CD14-positive monocyte (primary cell): ENCODE measurements at regions not wholly inside any gene's neighbourhood (a gene's known extent, or its start where the extent isn't known, plus 50 kb on each side); places are given as distances from the start of the nearest gene placed in this dataset.

Experiments
- DNase-seq, 3 donors: peaks; one replicate each; pipeline ENCODE4 v3.0.0-alpha.2; 2011 to 2022
- H2AFZ ChIP-seq: 2 replicates; pipeline ENCODE4 v1.6.0; 2012; ENCODE audit warnings: mild to moderate bottlenecking, low read depth, low read length, inconsistent platforms; ENCODE audit not compliant: insufficient read depth, poor library complexity, severe bottlenecking
- H3K27ac ChIP-seq, 2 donors: 1 replicate in 1 of 2; 2 replicates in 1 of 2; pipeline ENCODE4 v1.5.1; 2012 to 2013; ENCODE audit warnings: low read length in 2 of 2, control low read depth in 1 of 2, inconsistent platforms in 1 of 2, low read depth in 1 of 2, mild to moderate bottlenecking in 1 of 2
- H3K27me3 ChIP-seq, 2 donors: one replicate each; pipeline versions ENCODE4 v1.6.0 to v1.6.1; 2011 to 2013; ENCODE audit warnings: low read length in 2 of 2; ENCODE audit not compliant: control insufficient read depth in 2 of 2, insufficient read depth in 2 of 2
- H3K36me3 ChIP-seq, 2 donors: replicated peaks in 1 of 2; 1 replicate in 1 of 2; 2 replicates in 1 of 2; pipeline versions ENCODE4 v1.5.1 to v1.6.1; 2012 to 2013; ENCODE audit warnings: low read length in 2 of 2, control low read depth in 1 of 2, inconsistent platforms in 1 of 2, mild to moderate bottlenecking in 1 of 2; ENCODE audit not compliant: insufficient read depth in 2 of 2, control insufficient read depth in 1 of 2
- H3K4me1 ChIP-seq, 2 donors: 1 replicate in 1 of 2; 2 replicates in 1 of 2; pipeline versions ENCODE4 v1.5.1 to v1.6.1; 2012 to 2013; ENCODE audit warnings: low read length in 2 of 2, control low read depth in 1 of 2, inconsistent platforms in 1 of 2, mild to moderate bottlenecking in 1 of 2, moderate library complexity in 1 of 2; ENCODE audit not compliant: insufficient read depth in 2 of 2, control insufficient read depth in 1 of 2
- H3K4me2 ChIP-seq: replicated peaks from 2 replicates; pipeline ENCODE3; 2012; ENCODE audit warnings: low read length, moderate library complexity, mild to moderate bottlenecking; ENCODE audit not compliant: poor library complexity, severe bottlenecking; ENCODE audit errors: extremely low read depth
- H3K4me3 ChIP-seq, 3 experiments: fragments of 200-600 bp in 1 of 3; sonication (generic) in 1 of 3; replicated peaks in 1 of 3; 1 replicate in 2 of 3; 2 replicates in 1 of 3; pipeline ENCODE4 v1.5.1; 2011 to 2013; ENCODE audit warnings: low read length in 3 of 3, mild to moderate bottlenecking in 3 of 3, control low read depth in 2 of 3, low read depth in 2 of 3, inconsistent platforms in 1 of 3, moderate library complexity in 1 of 3
- H3K79me2 ChIP-seq: 2 replicates; pipeline ENCODE4 v1.6.0; 2012; ENCODE audit warnings: mild to moderate bottlenecking, control low read depth, inconsistent platforms, low read length, moderate library complexity; ENCODE audit not compliant: insufficient read depth
- H3K9ac ChIP-seq: 2 replicates; pipeline ENCODE4 v1.6.0; 2017; ENCODE audit warnings: low read length, mild to moderate bottlenecking; ENCODE audit not compliant: insufficient read depth, poor library complexity, severe bottlenecking
- H3K9me3 ChIP-seq, 2 donors: replicated peaks in 1 of 2; 1 replicate in 1 of 2; 2 replicates in 1 of 2; pipeline versions ENCODE4 v1.5.1 to v1.6.1; 2012 to 2013; ENCODE audit warnings: low read length in 2 of 2, control low read depth in 1 of 2; ENCODE audit not compliant: control insufficient read depth in 1 of 2, insufficient read depth in 1 of 2
- H4K20me1 ChIP-seq: 2 replicates; pipeline ENCODE4 v1.6.0; 2012; ENCODE audit warnings: mild to moderate bottlenecking, low read length, control low read depth, moderate library complexity; ENCODE audit not compliant: insufficient read depth
- H3K27ac Mint-ChIP-seq, 7 donors: one replicate each; pipeline ENCODE4 v1.8.0; 2020; ENCODE audit warnings: mild to moderate bottlenecking in 7 of 7, mixed read lengths in 7 of 7, moderate library complexity in 6 of 7, inconsistent platforms in 2 of 7
- H3K27me3 Mint-ChIP-seq, 3 donors: one replicate each; pipeline ENCODE4 v1.8.0; 2021 to 2022; ENCODE audit warnings: low read depth in 3 of 3, mild to moderate bottlenecking in 3 of 3, mixed read lengths in 3 of 3, moderate library complexity in 3 of 3, inconsistent platforms in 1 of 3
- H3K36me3 Mint-ChIP-seq, 2 donors: one replicate each; pipeline ENCODE4 v1.8.0; 2020; ENCODE audit warnings: mixed read lengths in 2 of 2, inconsistent platforms in 1 of 2, mild to moderate bottlenecking in 1 of 2
- H3K4me1 Mint-ChIP-seq: one replicate; pipeline ENCODE4 v1.8.0; 2020; ENCODE audit warnings: mild to moderate bottlenecking, mixed read lengths
- H3K4me3 Mint-ChIP-seq, 2 donors: one replicate each; pipeline ENCODE4 v1.8.0; 2020; ENCODE audit warnings: mild to moderate bottlenecking in 2 of 2, mixed read lengths in 2 of 2, moderate library complexity in 1 of 2
- H3K9me3 Mint-ChIP-seq, 7 donors: one replicate each; pipeline ENCODE4 v1.8.0; 2020 to 2022; ENCODE audit warnings: mixed read lengths in 7 of 7, mild to moderate bottlenecking in 6 of 7, moderate library complexity in 6 of 7, inconsistent platforms in 2 of 7
- CTCF ChIP-seq: fragments of 200-600 bp; IDR thresholded peaks from one replicate; pipeline ENCODE4 v1.8.0; 2022; ENCODE audit warnings: antibody characterized with exemption, mild to moderate bottlenecking
- whole genome bisulfite sequencing: methylation state at CpG from one replicate; pipeline ENCODE4 v1.1.5; 2013; ENCODE audit warnings: missing lambda C conversion rate; ENCODE audit not compliant: insufficient coverage; 5-methylcytosine and 5-hydroxymethylcytosine counted together
- intact Hi-C, 2 donors: fragments of 100-400 bp; cut with micrococcal nuclease; formaldehyde crosslinking; loops; one replicate each; pipeline versions ENCODE4 v1.15.0 to v1.15.1; 2023

- Histone ChIP-seq H3K9ac (no peak overlapping the region), H3K36me3 (no peaks in the 10 kb centered on the region), H3K27ac (no peak overlapping the region), H3K9me3 (no peaks in the 10 kb centered on the region), H3K79me2 (no peaks in the 10 kb centered on the region), H2AFZ (no peak overlapping the region), H4K20me1 (no peaks in the 10 kb centered on the region), H3K27me3 (no peaks in the 10 kb centered on the region), H3K4me3 (no peak overlapping the region), H3K4me2 (no peak overlapping the region), H3K4me1 (no peaks in the 10 kb centered on the region)
- Mint-ChIP-seq H3K4me1 (no peaks in the 10 kb centered on the region), H3K36me3 (no peaks in the 10 kb centered on the region), H3K27ac (no peak overlapping the region), H3K27me3 (no peaks in the 10 kb centered on the region), H3K4me3 (no peak overlapping the region), H3K9me3 (peaks cover 0 to 3% (median 0%) of the 10 kb centered on the region in 7 donors)
- intact Hi-C loops, result no loop called here
- TF ChIP-seq CTCF, result no peak
- DNase-seq, result no peak
- WGBS, result no CpG with 5 or more reads among the region's 2 CpGs
Observed at GRCh38 chr5:23629396-23629795, 122.0 kb downstream of the PRDM9 start.

- DNase-seq, result no peak
- no peaks in the 10 kb centered on the region for H3K4me1 ChIP-seq
- Mint-ChIP-seq H3K9me3 (peaks cover 0 to 3% (median 0%) of the 10 kb centered on the region in 7 donors), H3K36me3 (no peaks in the 10 kb centered on the region), H3K4me1 (no peaks in the 10 kb centered on the region), H3K27ac (no peak overlapping the region), H3K4me3 (no peak overlapping the region), H3K27me3 (no peaks in the 10 kb centered on the region)
- 82% methylated on average over 2 of the region's 2 CpGs for WGBS
- TF ChIP-seq CTCF, result no peak
- H3K27me3 ChIP-seq, result no peaks in the 10 kb centered on the region
- intact Hi-C loops, result no loop called here
- H3K36me3 ChIP-seq, result no peaks in the 10 kb centered on the region
- H3K27ac ChIP-seq, result no peak overlapping the region
- H3K4me2 ChIP-seq, result no peak overlapping the region
- H3K4me3 ChIP-seq, result no peak overlapping the region
- H3K79me2 ChIP-seq, result no peaks in the 10 kb centered on the region
- no peaks in the 10 kb centered on the region for H4K20me1 ChIP-seq
- no peak overlapping the region for H2AFZ ChIP-seq
- H3K9ac ChIP-seq, result no peak overlapping the region
- no peaks in the 10 kb centered on the region for H3K9me3 ChIP-seq
Observed at GRCh38 chr5:23631302-23632045, 124.1 kb downstream of the PRDM9 start.
